Left ventricle myocardium inferior (tissue), 1 donor: ENCODE measurements at regions not wholly inside any gene's neighbourhood (a gene's known extent, or its start where the extent isn't known, plus 50 kb on each side); places are given as distances from the start of the nearest gene placed in this dataset.

Experiments used
- DNase-seq: peaks from one replicate; pipeline ENCODE4 v3.0.0-alpha.2; 2020
- H3K27ac ChIP-seq: fragments of 200-600 bp; replicated peaks from 2 replicates; pipeline ENCODE4 v1.8.0; 2021
- H3K27me3 ChIP-seq: fragments of 200-600 bp; 2 replicates; pipeline ENCODE4 v1.8.0; 2021; ENCODE audit warnings: low read depth
- H3K36me3 ChIP-seq: fragments of 200-600 bp; 2 replicates; pipeline ENCODE4 v1.8.0; 2021
- H3K4me1 ChIP-seq: fragments of 200-600 bp; 2 replicates; pipeline ENCODE4 v1.8.0; 2021
- H3K4me3 ChIP-seq: fragments of 200-600 bp; 2 replicates; pipeline ENCODE4 v1.8.0; 2021; ENCODE audit warnings: mild to moderate bottlenecking, moderate library complexity
- H3K9me3 ChIP-seq: fragments of 200-600 bp; replicated peaks from 2 replicates; pipeline ENCODE4 v1.8.0; 2021
- CTCF ChIP-seq: fragments of 200-600 bp; IDR thresholded peaks from 2 replicates; pipeline ENCODE4 v1.8.0; 2021; ENCODE audit warnings: antibody characterized with exemption, mild to moderate bottlenecking, borderline replicate concordance
- intact Hi-C: fragments of 100-400 bp; cut with micrococcal nuclease; formaldehyde crosslinking; loops from one replicate; pipeline ENCODE4 v1.11.0; 2022
- donor health status: DM: no; HTN: yes; CAD: no; lungs with severe emphysema.

- Histone ChIP-seq H3K9me3 (no peaks in the 10 kb centered on the region), H3K4me1 (no peaks in the 10 kb centered on the region), H3K27me3 (peaks cover 17% of the 10 kb centered on the region), H3K4me3 (no peak overlapping the region), H3K27ac (no peak overlapping the region), H3K36me3 (no peaks in the 10 kb centered on the region)
- intact Hi-C loops = no loop called here
- no peak for DNase-seq
- no peak for TF ChIP-seq CTCF
Observed at GRCh38 chr17:56021681-56022190, 131.5 kb upstream of the ANKFN1 start.

DNA sequence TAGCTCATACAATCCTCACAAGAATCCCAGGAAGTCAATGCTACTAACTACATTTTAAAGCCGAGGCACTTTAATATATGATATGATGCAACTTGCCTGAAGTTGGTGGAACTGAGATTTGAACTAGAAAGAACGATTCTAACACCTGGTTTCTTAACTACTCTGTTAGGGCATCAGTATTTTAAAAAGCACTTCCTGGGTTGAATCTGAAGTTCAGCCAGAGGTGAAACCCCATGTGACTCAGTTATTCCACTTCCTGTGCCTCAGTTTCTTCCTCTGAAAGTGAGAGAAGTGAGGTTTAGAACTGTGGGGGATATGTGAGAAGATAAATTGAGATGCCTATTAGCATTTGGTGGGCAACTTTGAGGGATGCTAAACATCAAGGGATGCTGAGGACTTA is 129.4 kb upstream of the ANKFN1 start:
- Histone ChIP-seq H3K27ac (no peak overlapping the region), H3K9me3 (no peaks in the 10 kb centered on the region), H3K4me1 (no peaks in the 10 kb centered on the region), H3K4me3 (no peak overlapping the region), H3K27me3 (peaks cover 9% of the 10 kb centered on the region), H3K36me3 (no peaks in the 10 kb centered on the region)
- DNase-seq = no peak
- no peak for TF ChIP-seq CTCF
- intact Hi-C loops = no loop called here

DNA sequence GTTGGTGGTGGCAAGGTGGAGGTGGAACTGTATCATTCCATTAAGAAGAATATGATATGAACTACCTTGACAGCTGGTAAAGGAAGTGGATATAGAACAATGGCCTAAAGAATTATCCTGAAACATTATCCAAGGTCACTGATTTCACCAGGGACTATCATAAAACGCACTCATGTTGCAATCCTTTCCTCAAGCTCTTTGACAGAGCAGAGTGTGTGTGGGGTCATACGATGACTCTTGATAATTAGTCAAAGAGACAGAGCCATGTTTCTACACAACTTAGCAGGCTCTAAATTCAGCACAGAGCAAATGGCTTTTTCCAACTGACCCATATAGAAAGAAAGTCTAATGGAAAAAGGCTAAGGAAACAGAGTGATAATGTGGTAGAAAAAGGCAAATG is 126.4 kb upstream of the ANKFN1 start:
- DNase-seq = no peak

DNA sequence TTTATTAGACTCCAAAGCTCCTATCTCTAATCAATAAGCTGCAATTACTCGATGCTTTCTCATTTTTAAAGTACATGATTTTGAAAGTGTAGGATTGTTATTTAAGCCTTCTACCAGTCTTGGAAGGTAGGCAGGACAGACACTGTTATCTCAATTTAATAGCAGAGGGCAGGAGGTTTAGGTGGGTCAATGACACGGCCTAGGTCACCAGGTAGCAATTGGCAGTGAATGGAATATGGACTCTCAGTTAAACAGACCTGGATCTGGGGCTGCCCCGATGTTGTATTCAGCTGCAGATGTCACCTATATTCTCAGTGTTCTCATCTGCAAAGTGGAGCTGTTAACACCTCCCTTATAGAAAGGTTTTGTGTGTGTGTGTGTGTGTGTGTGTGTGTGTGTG is 124.4 kb upstream of the ANKFN1 start:
- Histone ChIP-seq H3K36me3 (no peaks in the 10 kb centered on the region), H3K27ac (no peak overlapping the region), H3K27me3 (no peaks in the 10 kb centered on the region), H3K4me1 (no peaks in the 10 kb centered on the region), H3K4me3 (no peak overlapping the region), H3K9me3 (no peaks in the 10 kb centered on the region)
- intact Hi-C loops = no loop called here
- no peak for DNase-seq
- TF ChIP-seq CTCF = no peak

More for the DNA sequence above, 126.4 kb upstream of the ANKFN1 start:
- no peaks in the 10 kb centered on the region for H3K4me1 ChIP-seq
- H3K27me3 ChIP-seq = peaks cover 2% of the 10 kb centered on the region
- H3K4me3 ChIP-seq = no peak overlapping the region
- intact Hi-C loops = no loop called here
- TF ChIP-seq CTCF = no peak
- H3K36me3 ChIP-seq = no peaks in the 10 kb centered on the region
- H3K27ac ChIP-seq = no peak overlapping the region
- no peaks in the 10 kb centered on the region for H3K9me3 ChIP-seq

DNA sequence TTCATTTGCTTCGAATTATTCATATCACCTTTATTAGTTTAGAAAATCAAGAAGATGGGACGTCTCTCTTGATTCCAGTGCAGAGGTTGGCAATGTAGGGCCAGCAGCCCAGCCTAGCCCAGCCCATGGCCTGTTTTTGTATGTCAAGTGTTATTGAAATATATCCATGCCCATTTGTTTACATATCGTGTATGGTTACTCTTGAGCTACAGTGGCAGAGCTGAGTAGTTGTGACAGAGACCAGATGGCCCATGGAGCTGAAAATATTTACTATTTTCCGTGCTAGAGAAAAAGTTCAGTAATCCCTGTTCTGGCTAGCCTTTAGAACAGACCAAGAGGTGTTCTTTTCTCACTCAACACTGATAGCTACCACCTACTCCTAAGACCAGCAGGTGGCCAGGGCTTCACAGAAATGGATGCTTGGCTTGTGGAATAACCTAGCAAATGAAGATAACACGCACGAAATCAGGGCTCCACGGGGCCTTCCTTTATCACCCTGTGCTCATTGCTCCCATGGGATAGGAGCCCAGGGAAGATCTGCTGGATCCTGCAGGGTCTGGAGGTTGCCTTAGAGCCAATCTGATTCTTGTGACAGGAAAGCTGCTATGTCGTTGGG is 123.2 kb upstream of the ANKFN1 start:
- DNase-seq = no peak
- Histone ChIP-seq H3K9me3 (no peaks in the 10 kb centered on the region), H3K27me3 (no peaks in the 10 kb centered on the region), H3K27ac (no peak overlapping the region), H3K4me3 (no peak overlapping the region), H3K36me3 (no peaks in the 10 kb centered on the region), H3K4me1 (no peaks in the 10 kb centered on the region)
- no peak for TF ChIP-seq CTCF
- intact Hi-C loops = no loop called here
